ENCODE measurements at regions not wholly inside any gene's neighbourhood (a gene's known extent, or its start where the extent isn't known, plus 50 kb on each side); places are given as distances from the start of the nearest gene placed in this dataset.

- H3K27me3 ChIP-seq (ENCODE audit: insufficient read depth, low read length): no peaks in the 10 kb centered on the region
- no peaks in the 10 kb centered on the region for H3F3A ChIP-seq (ENCODE audit: insufficient read depth, low read length)
- no peaks in the 10 kb centered on the region for H3K4me1 ChIP-seq (ENCODE audit: insufficient read depth, low read length, severe bottlenecking)
- H2AFZ ChIP-seq (ENCODE audit: low read length): no peak overlapping the region
- no peaks in the 10 kb centered on the region for H3K36me3 ChIP-seq (ENCODE audit: insufficient read depth, low read length)
- no peak overlapping the region for H3K27ac ChIP-seq (ENCODE audit: low read depth, low read length, poor library complexity, severe bottlenecking)
- H3K4me2 ChIP-seq (ENCODE audit: low read length): no peak overlapping the region
- no peaks in the 10 kb centered on the region for H4K20me1 ChIP-seq (ENCODE audit: insufficient read depth, low read length)
- H3K9ac ChIP-seq (ENCODE audit: low read length): no peak overlapping the region
- TF ChIP-seq EZH2 (IDR thresholded peaks at IDR 0.05; ENCODE audit: borderline replicate concordance, low read length) (no peak), CTCF (IDR thresholded peaks at IDR 0.05; ENCODE audit: low read length) (no peak)
- no peaks in the 10 kb centered on the region for H3K9me2 ChIP-seq (ENCODE audit: low read depth, low read length)
- no peak overlapping the region for H3K4me3 ChIP-seq (ENCODE audit: low read depth, low read length, poor library complexity, severe bottlenecking)
- H3K9me3 ChIP-seq (ENCODE audit: low read length): no peaks in the 10 kb centered on the region
- H3K79me2 ChIP-seq (ENCODE audit: insufficient read depth, low read length): no peaks in the 10 kb centered on the region
Measured at GRCh38 chr2:59746291-59746690, 807.2 kb downstream of the BCL11A start.

DNA sequence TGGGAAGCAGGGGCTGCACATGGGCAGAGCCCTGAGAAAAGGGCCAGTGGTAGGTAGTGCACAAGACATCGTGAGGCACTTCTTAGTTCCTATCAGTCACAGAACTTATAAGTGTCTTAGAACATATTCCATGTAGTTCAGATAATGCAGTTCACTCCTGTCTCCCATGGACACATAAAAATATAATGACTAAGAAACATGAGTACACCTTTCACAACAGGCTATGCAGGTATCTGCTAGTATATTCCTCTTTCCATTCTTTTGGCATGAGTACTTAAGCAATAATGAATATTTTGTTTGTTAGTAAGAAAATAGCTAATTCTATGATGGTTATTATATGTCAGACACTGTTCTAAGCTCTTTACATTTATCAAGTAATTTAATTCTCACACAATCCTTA, 808.4 kb downstream of the BCL11A start:
- Histone ChIP-seq H3K27ac (ENCODE audit: low read depth, low read length, poor library complexity, severe bottlenecking) (no peak overlapping the region), H3K9me2 (ENCODE audit: low read depth, low read length) (no peaks in the 10 kb centered on the region), H3K79me2 (ENCODE audit: insufficient read depth, low read length) (no peaks in the 10 kb centered on the region), H3K4me3 (ENCODE audit: low read depth, low read length, poor library complexity, severe bottlenecking) (no peak overlapping the region), H3K27me3 (ENCODE audit: insufficient read depth, low read length) (no peaks in the 10 kb centered on the region), H2AFZ (ENCODE audit: low read length) (no peak overlapping the region), H3K9ac (ENCODE audit: low read length) (no peak overlapping the region), H4K20me1 (ENCODE audit: insufficient read depth, low read length) (no peaks in the 10 kb centered on the region), H3K36me3 (ENCODE audit: insufficient read depth, low read length) (no peaks in the 10 kb centered on the region), H3F3A (ENCODE audit: insufficient read depth, low read length) (no peaks in the 10 kb centered on the region), H3K4me1 (ENCODE audit: insufficient read depth, low read length, severe bottlenecking) (no peaks in the 10 kb centered on the region), H3K4me2 (ENCODE audit: low read length) (no peak overlapping the region), H3K9me3 (ENCODE audit: low read length) (no peaks in the 10 kb centered on the region)
- TF ChIP-seq CTCF (IDR thresholded peaks at IDR 0.05; ENCODE audit: low read length): no peak
- TF ChIP-seq EZH2 (IDR thresholded peaks at IDR 0.05; ENCODE audit: borderline replicate concordance, low read length): no peak

GRCh38 chr2:59744436-59744835, 809.0 kb downstream of the BCL11A start:
- H3K9me3 ChIP-seq (ENCODE audit: low read length): no peaks in the 10 kb centered on the region
- no peak overlapping the region for H2AFZ ChIP-seq (ENCODE audit: low read length)
- no peak overlapping the region for H3K4me2 ChIP-seq (ENCODE audit: low read length)
- no peak overlapping the region for H3K27ac ChIP-seq (ENCODE audit: low read depth, low read length, poor library complexity, severe bottlenecking)
- no peak overlapping the region for H3K9ac ChIP-seq (ENCODE audit: low read length)
- no peaks in the 10 kb centered on the region for H3F3A ChIP-seq (ENCODE audit: insufficient read depth, low read length)
- H3K27me3 ChIP-seq (ENCODE audit: insufficient read depth, low read length): no peaks in the 10 kb centered on the region
- H3K4me1 ChIP-seq (ENCODE audit: insufficient read depth, low read length, severe bottlenecking): no peaks in the 10 kb centered on the region
- TF ChIP-seq CTCF (IDR thresholded peaks at IDR 0.05; ENCODE audit: low read length) (no peak), EZH2 (IDR thresholded peaks at IDR 0.05; ENCODE audit: borderline replicate concordance, low read length) (no peak)
- no peaks in the 10 kb centered on the region for H3K9me2 ChIP-seq (ENCODE audit: low read depth, low read length)
- H3K36me3 ChIP-seq (ENCODE audit: insufficient read depth, low read length): no peaks in the 10 kb centered on the region
- no peak overlapping the region for H3K4me3 ChIP-seq (ENCODE audit: low read depth, low read length, poor library complexity, severe bottlenecking)
- H3K79me2 ChIP-seq (ENCODE audit: insufficient read depth, low read length): no peaks in the 10 kb centered on the region
- no peaks in the 10 kb centered on the region for H4K20me1 ChIP-seq (ENCODE audit: insufficient read depth, low read length)

All from OCI-LY1 (cell line).